HL-60 (cell line): ENCODE measurements at regions not wholly inside any gene's neighbourhood (a gene's known extent, or its start where the extent isn't known, plus 50 kb on each side); places are given as distances from the start of the nearest gene placed in this dataset.

Experiments used
- DNase-seq, 2 experiments: peaks; one replicate each; pipeline ENCODE4 v3.0.0-alpha.2; 2010 to 2020; ENCODE audit warnings: low read depth in 1 of 2, low spot score in 1 of 2
- H3K27ac ChIP-seq: fragments of 250-450 bp; sonication (Bioruptor Pico); replicated peaks from 2 replicates; pipeline ENCODE4 v1.5.1; 2020; ENCODE audit warnings: mild to moderate bottlenecking, moderate library complexity
- H3K27me3 ChIP-seq: fragments of 250-450 bp; sonication (Bioruptor Pico); 2 replicates; pipeline ENCODE4 v1.5.1; 2021; ENCODE audit warnings: mild to moderate bottlenecking, moderate library complexity; ENCODE audit not compliant: insufficient read depth, poor library complexity, severe bottlenecking
- H3K4me3 ChIP-seq: replicated peaks from 2 replicates; pipeline ENCODE4 v1.5.1; 2011; ENCODE audit warnings: mild to moderate bottlenecking, control low read depth, low read length; ENCODE audit not compliant: insufficient read depth
- GABPA ChIP-seq: IDR thresholded peaks from 2 replicates; pipeline ENCODE4 v1.6.1; 2012; ENCODE audit warnings: low read depth
- POLR2AphosphoS5 ChIP-seq: IDR thresholded peaks from 2 replicates; pipeline ENCODE4 v1.6.1; 2012; ENCODE audit warnings: low read depth
- REST ChIP-seq: IDR thresholded peaks from 2 replicates; pipeline ENCODE4 v1.6.1; 2012; ENCODE audit warnings: low read depth; ENCODE audit not compliant: insufficient replicate concordance
- SPI1 ChIP-seq: IDR thresholded peaks from 2 replicates; pipeline ENCODE4 v1.6.1; 2012; ENCODE audit warnings: low read depth, mild to moderate bottlenecking, borderline replicate concordance
- TF ChIP-seq, protein P1 (sequence below): IDR thresholded peaks from one replicate; pipeline ENCODE4 v1.5.1; 2011; ENCODE audit warnings: low read length, control low read depth, inconsistent platforms; ENCODE audit not compliant: insufficient read depth

GRCh38 chr15:49718234-49718633 is 97.4 kb downstream of the DTWD1 start:
- DNase-seq = peak in 1 of 2 experiments; percentile 51
- Histone ChIP-seq H3K4me3 (0 out of 2 replicates have a peak overlapping the region, but pooled peaks have one; percentile 9), H3K27me3 (no peaks in the 10 kb centered on the region), H3K27ac (no peak overlapping the region)
- no peak for TF ChIP-seq GABPA
- TF ChIP-seq POLR2AphosphoS5 = no peak
- no peak for TF ChIP-seq REST
- no peak for TF ChIP-seq SPI1
- TF ChIP-seq, protein P1, sequence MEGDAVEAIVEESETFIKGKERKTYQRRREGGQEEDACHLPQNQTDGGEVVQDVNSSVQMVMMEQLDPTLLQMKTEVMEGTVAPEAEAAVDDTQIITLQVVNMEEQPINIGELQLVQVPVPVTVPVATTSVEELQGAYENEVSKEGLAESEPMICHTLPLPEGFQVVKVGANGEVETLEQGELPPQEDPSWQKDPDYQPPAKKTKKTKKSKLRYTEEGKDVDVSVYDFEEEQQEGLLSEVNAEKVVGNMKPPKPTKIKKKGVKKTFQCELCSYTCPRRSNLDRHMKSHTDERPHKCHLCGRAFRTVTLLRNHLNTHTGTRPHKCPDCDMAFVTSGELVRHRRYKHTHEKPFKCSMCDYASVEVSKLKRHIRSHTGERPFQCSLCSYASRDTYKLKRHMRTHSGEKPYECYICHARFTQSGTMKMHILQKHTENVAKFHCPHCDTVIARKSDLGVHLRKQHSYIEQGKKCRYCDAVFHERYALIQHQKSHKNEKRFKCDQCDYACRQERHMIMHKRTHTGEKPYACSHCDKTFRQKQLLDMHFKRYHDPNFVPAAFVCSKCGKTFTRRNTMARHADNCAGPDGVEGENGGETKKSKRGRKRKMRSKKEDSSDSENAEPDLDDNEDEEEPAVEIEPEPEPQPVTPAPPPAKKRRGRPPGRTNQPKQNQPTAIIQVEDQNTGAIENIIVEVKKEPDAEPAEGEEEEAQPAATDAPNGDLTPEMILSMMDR = no peak

DNA sequence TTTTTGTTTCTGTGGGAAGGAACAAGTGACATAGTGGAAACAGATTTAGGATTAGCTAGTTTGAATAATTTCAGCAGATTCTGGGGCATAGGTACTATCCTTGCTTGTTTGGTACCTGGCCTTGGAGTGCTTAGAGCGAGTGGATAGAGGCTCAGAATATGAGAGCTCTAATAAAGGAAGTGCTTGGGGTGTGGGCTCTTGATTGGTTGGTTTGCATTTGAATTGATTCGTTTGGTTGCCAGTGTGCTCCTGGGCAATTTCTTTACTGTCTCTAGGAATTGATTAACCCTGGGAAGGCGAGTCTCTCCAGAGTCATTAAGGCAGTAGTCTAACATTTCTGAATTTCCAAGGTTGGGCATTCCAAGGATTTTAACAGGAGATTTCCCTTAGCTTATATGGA is 98.0 kb downstream of the DTWD1 start:
- no peak overlapping the region for H3K4me3 ChIP-seq
- DNase-seq = no peak
- no peak overlapping the region for H3K27ac ChIP-seq
- H3K27me3 ChIP-seq = no peaks in the 10 kb centered on the region
- TF ChIP-seq SPI1 (peak; percentile 53; the same call in 1 of the 2 replicates), GABPA (no peak)

- TF ChIP-seq, protein P1 = no peak
- no peak for TF ChIP-seq REST
- Histone ChIP-seq H3K27ac (no peak overlapping the region), H3K27me3 (no peaks in the 10 kb centered on the region), H3K4me3 (no peak overlapping the region)
- no peak for DNase-seq
These were observed 99.4 kb downstream of the DTWD1 start for GRCh38 chr15:49720261-49720660.

DNA sequence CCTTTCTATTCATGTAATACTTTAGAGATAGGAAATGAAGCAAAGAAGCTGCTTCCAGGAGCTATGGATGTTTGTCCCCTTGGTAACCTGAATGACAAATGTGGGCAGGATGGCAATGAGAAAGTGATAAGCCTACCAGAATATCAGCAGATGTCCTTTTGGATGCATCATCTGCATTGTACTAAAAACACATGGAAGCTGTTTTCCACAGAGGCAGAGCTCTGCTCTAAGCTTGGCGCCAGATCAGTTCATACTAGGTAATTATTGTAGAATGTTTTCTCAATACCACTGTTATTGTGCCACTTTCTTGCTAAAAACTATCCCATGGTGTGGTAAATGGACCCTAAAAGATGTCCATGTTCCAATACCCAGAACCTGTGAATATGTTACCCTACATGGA is 100.2 kb downstream of the DTWD1 start:
- H3K4me3 ChIP-seq = no peak overlapping the region
- DNase-seq = no peak
- H3K27ac ChIP-seq = no peak overlapping the region
- TF ChIP-seq SPI1 = no peak
- TF ChIP-seq REST = no peak
- TF ChIP-seq, protein P1 = no peak
- TF ChIP-seq GABPA = no peak
- no peak for TF ChIP-seq POLR2AphosphoS5
- H3K27me3 ChIP-seq = no peaks in the 10 kb centered on the region
